ENCODE measurements at regions not wholly inside any gene's neighbourhood (a gene's known extent, or its start where the extent isn't known, plus 50 kb on each side); places are given as distances from the start of the nearest gene placed in this dataset.
"Not testable (repeated sequence)": the region's sequence is repeated elsewhere in the genome, so short reads cannot be mapped to it uniquely, and the experiment has no call there.

- DNase-seq (ENCODE audit: low spot score): no peak
These were observed 431.0 kb upstream of the SLC30A5 start for GRCh38 chr5:68662804-68663307.

- DNase-seq (ENCODE audit: low spot score): no peak
These were observed 423.8 kb upstream of the SLC30A5 start for GRCh38 chr5:68669864-68670575.

DNA sequence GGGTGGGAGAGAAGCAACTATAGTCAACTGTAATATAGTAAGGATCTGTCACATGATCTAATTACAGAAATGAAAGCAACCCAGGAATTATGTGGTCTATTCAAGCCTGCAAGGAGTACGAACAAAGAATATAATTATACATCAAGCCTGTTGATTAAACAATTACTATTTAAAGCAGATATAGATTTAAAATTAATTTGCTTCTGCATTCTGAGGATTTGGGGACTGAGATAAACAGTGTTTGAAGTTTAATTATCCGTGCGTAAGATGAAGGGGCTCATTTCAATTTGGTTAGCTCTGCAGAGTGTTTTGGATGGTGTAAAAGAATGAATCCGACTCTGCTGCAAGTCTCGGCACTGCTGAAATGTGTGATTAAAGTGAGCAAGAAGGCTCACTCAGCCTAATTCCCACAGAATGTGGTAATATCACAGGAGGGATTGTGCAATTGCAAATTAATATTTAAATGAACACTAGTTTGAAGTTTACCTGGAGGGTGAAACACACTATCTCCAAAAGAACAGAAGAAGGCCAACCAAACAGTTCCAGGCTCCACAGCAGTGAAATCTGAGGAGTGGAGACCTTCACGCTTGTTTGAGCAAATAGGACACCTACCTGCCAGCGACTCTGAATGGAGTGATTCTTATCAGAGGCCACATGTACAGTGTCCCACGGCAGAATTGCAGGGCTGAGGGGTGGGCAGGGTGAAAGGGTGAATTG, 420.6 kb upstream of the SLC30A5 start:
- DNase-seq (ENCODE audit: low spot score): no peak

DNA sequence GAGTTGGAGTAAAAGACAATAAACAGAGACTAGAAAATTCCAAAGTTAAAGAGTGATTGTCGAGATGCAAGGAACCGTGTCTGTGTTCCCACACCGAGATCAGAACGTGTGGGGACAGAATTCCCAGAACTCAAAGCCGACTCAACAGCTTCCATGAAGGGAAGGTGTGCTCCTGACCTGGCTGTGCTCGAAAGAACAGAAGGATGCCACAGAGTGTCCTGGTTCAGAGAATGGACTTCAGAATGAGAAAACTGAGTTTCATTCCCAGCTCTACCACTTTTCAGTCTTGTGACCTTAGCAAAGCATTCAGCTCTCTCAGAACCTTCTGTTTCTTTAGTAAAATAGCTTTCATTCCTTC, 420.0 kb upstream of the SLC30A5 start:
- DNase-seq (ENCODE audit: low spot score): no peak

DNA sequence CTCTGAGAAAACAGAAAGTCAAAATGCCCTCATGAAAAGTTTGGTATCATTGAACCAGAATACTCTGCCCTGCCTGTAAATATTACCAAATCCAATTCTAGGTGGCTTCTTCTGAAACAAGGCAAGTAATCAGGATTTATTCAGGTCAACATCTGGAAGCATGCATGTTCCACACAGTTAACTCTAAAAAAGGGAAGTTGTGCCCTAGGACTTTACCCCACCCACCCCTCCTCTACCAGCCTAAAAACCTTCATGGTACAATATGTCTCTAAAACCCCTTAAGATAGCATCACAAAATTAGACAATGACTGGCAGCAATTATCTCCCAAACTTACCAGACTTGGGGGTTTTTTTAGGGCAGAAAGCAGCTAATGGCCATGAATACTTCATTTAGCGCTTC, 414.8 kb upstream of the SLC30A5 start:
- no peak for DNase-seq (ENCODE audit: low spot score)

- DNase-seq (ENCODE audit: low spot score): no peak
These were observed 413.4 kb upstream of the SLC30A5 start for GRCh38 chr5:68680366-68680765.

GRCh38 chr5:68681929-68682328, 411.9 kb upstream of the SLC30A5 start:
- no peak for DNase-seq (ENCODE audit: low spot score)

- no peak for DNase-seq (ENCODE audit: low spot score)
These were observed 411.2 kb upstream of the SLC30A5 start for GRCh38 chr5:68682400-68683160.

DNA sequence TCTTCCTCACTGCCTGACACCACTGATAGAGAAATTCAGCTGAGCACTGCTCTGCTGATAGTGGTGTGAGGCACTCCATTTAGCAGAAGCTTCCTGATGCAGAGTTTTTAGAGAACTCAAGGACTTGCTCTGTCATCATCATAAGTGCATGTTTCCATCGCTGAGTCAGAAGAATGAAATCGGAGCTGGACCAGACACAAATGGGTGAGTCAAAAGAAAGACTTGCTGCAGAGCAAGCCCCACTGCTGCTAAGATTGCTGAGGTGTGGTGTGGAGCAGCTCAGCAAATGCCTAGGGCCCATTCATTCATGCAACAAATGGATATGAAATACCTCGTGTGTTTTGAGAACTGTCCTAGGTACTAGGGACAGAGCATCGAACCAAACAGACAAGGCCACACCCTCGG, 410.2 kb upstream of the SLC30A5 start:
- DNase-seq (ENCODE audit: low spot score): no peak

DNA sequence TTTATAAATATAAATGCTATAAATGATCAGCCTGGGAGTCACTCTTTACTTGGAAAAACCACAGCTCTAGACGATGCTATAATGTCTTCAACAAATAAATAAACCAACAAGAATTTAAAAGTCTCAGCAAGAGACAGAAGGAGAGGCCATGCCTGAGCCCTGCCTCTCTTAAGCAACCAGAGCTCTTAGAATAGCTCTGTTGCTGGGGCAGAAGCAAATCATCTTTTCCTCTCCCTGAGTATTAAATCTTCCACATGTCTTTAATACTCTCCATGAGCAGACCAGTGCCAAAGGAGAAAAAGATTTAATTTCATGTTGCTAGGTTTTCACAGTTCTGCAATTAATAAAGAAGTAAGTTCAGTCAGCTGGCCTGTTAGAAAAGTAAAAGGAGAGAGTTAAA, 408.0 kb upstream of the SLC30A5 start:
- DNase-seq (ENCODE audit: low spot score): no peak

GRCh38 chr5:68688547-68688946, 405.3 kb upstream of the SLC30A5 start:
- no peak for DNase-seq (ENCODE audit: low spot score)

DNA sequence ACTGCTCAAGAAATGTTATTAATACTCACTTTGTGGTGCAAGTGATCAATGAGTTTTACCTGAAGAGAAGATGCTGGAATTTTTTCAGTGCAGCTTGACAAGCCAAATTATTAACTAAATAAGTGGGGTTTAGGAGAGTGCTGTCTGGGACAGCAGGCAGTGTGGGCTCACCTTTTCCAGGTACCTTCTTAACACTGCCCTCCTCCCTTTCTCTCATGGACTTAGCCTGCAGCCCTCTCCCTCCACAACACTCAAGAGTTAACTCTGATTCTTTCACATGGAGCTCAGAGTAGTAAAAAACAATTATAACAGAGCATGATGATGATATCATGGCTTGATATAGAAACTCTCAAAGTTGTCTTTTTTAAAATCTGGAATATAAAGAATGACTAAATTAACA, 404.8 kb upstream of the SLC30A5 start:
- no peak for DNase-seq (ENCODE audit: low spot score)

DNA sequence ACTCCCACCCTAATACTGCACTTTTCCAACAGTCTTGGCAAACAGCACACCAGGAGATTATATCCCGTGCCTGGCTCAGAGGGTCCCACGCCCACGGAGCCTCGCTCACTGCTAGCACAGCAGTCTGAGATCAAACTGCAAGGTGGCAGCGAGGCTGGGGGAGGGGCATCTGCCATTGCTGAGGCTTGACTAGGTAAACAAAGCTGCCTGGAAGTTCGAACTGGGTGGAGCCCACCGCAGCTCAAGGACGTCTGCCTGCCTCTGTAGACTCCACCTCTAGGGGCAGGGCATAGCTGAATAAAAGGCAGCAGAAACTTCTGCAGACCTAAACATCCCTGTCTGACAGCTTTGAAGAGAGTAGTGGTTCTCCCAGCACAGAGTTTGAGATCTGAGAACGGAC, 401.9 kb upstream of the SLC30A5 start:
- DNase-seq (ENCODE audit: low spot score): not testable (repeated sequence)

- no peak for DNase-seq (ENCODE audit: low spot score)
These were observed 395.5 kb upstream of the SLC30A5 start for GRCh38 chr5:68698025-68698940.

DNA sequence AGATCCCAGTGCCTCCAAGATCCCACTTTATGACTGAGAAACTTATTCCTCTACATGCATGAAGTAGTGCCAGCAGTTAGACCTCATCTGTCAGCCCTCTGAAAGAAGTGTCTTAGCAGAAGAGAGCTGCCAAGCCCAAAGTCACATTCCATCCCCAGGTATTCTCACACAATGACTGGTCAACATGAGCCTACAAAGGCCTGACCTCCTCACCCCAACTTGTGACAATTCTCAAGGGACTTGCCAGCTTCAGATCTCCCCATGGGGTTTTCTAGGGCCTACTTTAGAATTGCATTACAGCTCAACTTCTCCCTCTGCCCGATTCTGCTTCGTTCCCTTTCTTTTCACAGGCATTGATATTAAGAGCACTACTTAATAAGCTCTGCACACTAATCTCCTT, 393.8 kb upstream of the SLC30A5 start:
- no peak for DNase-seq (ENCODE audit: low spot score)

- no peak for DNase-seq (ENCODE audit: low spot score)
These were observed 386.2 kb upstream of the SLC30A5 start for GRCh38 chr5:68707575-68707974.

DNA sequence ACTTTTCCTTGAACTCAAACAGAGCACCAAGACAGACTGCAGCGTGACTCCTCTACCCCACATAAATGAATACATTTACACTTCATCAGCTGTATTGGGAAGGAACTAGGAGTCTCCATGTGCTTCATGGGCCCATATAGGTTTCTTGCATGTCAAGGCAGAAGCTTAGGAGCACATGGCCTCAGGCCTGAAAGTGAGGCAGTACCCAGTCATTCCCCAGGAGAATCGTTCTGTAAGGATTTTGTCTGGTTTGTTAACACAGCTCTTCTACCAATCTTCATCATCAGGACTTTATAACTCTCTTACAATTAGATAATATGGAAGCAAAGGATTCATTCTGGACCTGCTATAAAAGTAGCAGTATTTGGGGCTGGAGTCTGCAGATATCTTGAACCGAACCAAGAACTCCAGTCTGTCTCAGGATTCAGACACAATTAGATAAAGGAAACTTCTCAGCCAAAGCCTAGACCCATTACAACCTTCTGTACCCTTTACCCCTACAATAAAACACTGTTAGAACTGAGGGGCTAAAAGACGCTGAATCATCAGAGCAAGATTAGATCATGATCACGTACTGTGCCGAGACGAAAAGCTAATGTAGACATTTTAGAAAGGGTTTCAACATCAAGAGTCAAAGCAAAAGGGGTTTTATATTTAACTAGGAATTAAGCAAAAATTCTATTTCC, 385.5 kb upstream of the SLC30A5 start:
- no peak for DNase-seq (ENCODE audit: low spot score)

DNA sequence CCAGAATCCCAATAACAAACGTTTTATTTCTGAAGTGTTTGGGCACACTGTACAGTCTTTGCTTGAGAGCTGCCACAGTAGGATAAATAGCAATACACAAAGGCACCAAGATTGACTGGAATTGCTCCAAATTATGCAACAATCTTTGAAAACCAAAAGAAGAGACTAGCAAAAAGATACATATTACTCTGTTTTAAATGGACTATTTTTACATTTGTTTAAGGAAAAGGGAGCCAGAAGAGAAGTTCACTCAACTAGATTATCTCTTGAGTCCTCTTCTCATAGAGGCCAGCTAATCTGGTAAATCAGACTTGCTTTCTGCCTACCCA, 385.0 kb upstream of the SLC30A5 start:
- DNase-seq (ENCODE audit: low spot score): no peak

GRCh38 chr5:68709239-68709638, 384.6 kb upstream of the SLC30A5 start:
- DNase-seq (ENCODE audit: low spot score): no peak

DNA sequence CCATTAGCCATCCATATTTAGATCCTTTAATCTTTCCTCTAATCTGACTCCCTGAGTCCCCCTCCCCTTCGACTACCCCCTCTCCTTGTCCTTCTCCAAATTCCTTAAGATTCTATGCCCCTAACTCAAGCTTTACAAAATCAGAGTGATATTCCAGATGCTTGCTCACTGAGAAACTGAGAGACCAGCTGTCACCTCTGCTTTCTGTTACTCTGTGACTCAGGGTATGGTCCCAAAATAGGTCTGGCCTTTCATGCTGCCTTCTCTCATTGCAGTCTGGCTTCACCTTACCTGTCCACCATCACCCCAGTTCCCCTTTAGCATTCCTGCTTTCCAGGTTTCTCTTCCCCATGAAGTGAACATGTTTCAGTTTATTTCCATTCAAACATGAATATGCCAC, 383.3 kb upstream of the SLC30A5 start:
- no peak for DNase-seq (ENCODE audit: low spot score)
